SK-N-SH treated with all-trans-retinoic acid at 6 μM for 48 hours (cell line): ENCODE measurements at regions not wholly inside any gene's neighbourhood (a gene's known extent, or its start where the extent isn't known, plus 50 kb on each side); places are given as distances from the start of the nearest gene placed in this dataset.

Experiments used
- ATAC-seq: fragments of 200-7000 bp; cut with Tn5 transposase; 3 replicates; pipeline ENCODE4 v1.9.1; 2020; ENCODE audit warnings: mild to moderate bottlenecking, moderate library complexity
- ARNTL ChIP-seq: fragments of 450-650 bp; formaldehyde crosslinking; IDR thresholded peaks from 2 replicates; pipeline ENCODE4 v1.5.0; 2020; ENCODE audit warnings: low read depth, mild to moderate bottlenecking, moderate library complexity, borderline replicate concordance
- BACH2 ChIP-seq: fragments of 250-450 bp; sonication (Bioruptor Pico); IDR thresholded peaks from 2 replicates; pipeline ENCODE4 v1.9.0; 2021; ENCODE audit warnings: mild to moderate bottlenecking, borderline replicate concordance
- CSDC2 ChIP-seq: fragments of 250-450 bp; sonication (Bioruptor Pico); IDR thresholded peaks from 2 replicates; pipeline ENCODE4 v1.5.0; 2020; ENCODE audit warnings: mild to moderate bottlenecking, moderate library complexity
- ESRRG ChIP-seq: fragments of 250-450 bp; sonication (Bioruptor Pico); IDR thresholded peaks from 2 replicates; pipeline ENCODE4 v1.6.1; 2021; ENCODE audit warnings: mild to moderate bottlenecking
- GLIS3 ChIP-seq: fragments of 250-450 bp; sonication (Bioruptor Pico); IDR thresholded peaks from 2 replicates; pipeline ENCODE4 v1.5.0; 2020; ENCODE audit warnings: mild to moderate bottlenecking, moderate library complexity
- ISL1 ChIP-seq: fragments of 250-450 bp; sonication (Bioruptor Pico); IDR thresholded peaks from 2 replicates; pipeline ENCODE4 v2.1.2; 2022; ENCODE audit warnings: mild to moderate bottlenecking, moderate library complexity
- RARB ChIP-seq: fragments of 250-450 bp; sonication (Bioruptor Pico); IDR thresholded peaks from 2 replicates; pipeline ENCODE4 v1.8.0; 2021; ENCODE audit warnings: mild to moderate bottlenecking, moderate library complexity
- TCF4 ChIP-seq: fragments of 250-450 bp; sonication (Bioruptor Pico); IDR thresholded peaks from 2 replicates; pipeline ENCODE4 v1.8.0; 2021; ENCODE audit warnings: mild to moderate bottlenecking, moderate library complexity, borderline replicate concordance
- TOX ChIP-seq: fragments of 250-450 bp; sonication (Bioruptor Pico); IDR thresholded peaks from 2 replicates; pipeline ENCODE4 v1.8.0; 2021; ENCODE audit warnings: mild to moderate bottlenecking, moderate library complexity, borderline replicate concordance
- ZC3H10 ChIP-seq: fragments of 250-450 bp; sonication (Bioruptor Pico); IDR thresholded peaks from 2 replicates; pipeline ENCODE4 v1.5.1; 2021; ENCODE audit warnings: mild to moderate bottlenecking, moderate library complexity
- ZFP3 ChIP-seq: fragments of 250-450 bp; sonication (Bioruptor Pico); IDR thresholded peaks from 2 replicates; pipeline ENCODE4 v1.5.0; 2020; ENCODE audit warnings: mild to moderate bottlenecking, moderate library complexity
- ZFP30 ChIP-seq: fragments of 450-650 bp; formaldehyde crosslinking; IDR thresholded peaks from 2 replicates; pipeline ENCODE4 v1.5.0; 2022; ENCODE audit warnings: mild to moderate bottlenecking, moderate library complexity
- ZNF565 ChIP-seq: fragments of 450-650 bp; formaldehyde crosslinking; conservative IDR thresholded peaks from 2 replicates; pipeline ENCODE4 v1.5.0; 2020; ENCODE audit warnings: low read depth, mild to moderate bottlenecking, moderate library complexity
- ZNF70 ChIP-seq: fragments of 450-650 bp; formaldehyde crosslinking; IDR thresholded peaks from 2 replicates; pipeline ENCODE4 v1.5.0; 2020; ENCODE audit warnings: mild to moderate bottlenecking, moderate library complexity
- ZNF8 ChIP-seq: fragments of 450-650 bp; formaldehyde crosslinking; IDR thresholded peaks from 2 replicates; pipeline ENCODE4 v1.5.0; 2020; ENCODE audit warnings: mild to moderate bottlenecking, moderate library complexity
- TF ChIP-seq, protein P1 (sequence below): fragments of 250-450 bp; sonication (Bioruptor Pico); IDR thresholded peaks from 2 replicates; pipeline ENCODE4 v1.5.1; 2021; ENCODE audit warnings: mild to moderate bottlenecking, moderate library complexity
- TF ChIP-seq, protein P2 (sequence below): fragments of 250-450 bp; sonication (Bioruptor Pico); IDR thresholded peaks from 2 replicates; pipeline ENCODE4 v1.5.1; 2020; ENCODE audit warnings: low read depth, mild to moderate bottlenecking, moderate library complexity
- TF ChIP-seq, protein P3 (sequence below): fragments of 250-450 bp; sonication (Bioruptor Pico); IDR thresholded peaks from 2 replicates; pipeline ENCODE4 v1.8.0; 2021; ENCODE audit warnings: low read depth, mild to moderate bottlenecking, moderate library complexity, borderline replicate concordance
- TF ChIP-seq, protein P4 (sequence below): fragments of 250-450 bp; sonication (Bioruptor Pico); IDR thresholded peaks from 2 replicates; pipeline ENCODE4 v1.8.0; 2020; ENCODE audit warnings: mild to moderate bottlenecking, moderate library complexity, borderline replicate concordance
- TF ChIP-seq, protein P5 (sequence below): fragments of 250-450 bp; sonication (Bioruptor Pico); IDR thresholded peaks from 2 replicates; pipeline ENCODE4 v1.5.0; 2020; ENCODE audit warnings: mild to moderate bottlenecking, moderate library complexity

DNA sequence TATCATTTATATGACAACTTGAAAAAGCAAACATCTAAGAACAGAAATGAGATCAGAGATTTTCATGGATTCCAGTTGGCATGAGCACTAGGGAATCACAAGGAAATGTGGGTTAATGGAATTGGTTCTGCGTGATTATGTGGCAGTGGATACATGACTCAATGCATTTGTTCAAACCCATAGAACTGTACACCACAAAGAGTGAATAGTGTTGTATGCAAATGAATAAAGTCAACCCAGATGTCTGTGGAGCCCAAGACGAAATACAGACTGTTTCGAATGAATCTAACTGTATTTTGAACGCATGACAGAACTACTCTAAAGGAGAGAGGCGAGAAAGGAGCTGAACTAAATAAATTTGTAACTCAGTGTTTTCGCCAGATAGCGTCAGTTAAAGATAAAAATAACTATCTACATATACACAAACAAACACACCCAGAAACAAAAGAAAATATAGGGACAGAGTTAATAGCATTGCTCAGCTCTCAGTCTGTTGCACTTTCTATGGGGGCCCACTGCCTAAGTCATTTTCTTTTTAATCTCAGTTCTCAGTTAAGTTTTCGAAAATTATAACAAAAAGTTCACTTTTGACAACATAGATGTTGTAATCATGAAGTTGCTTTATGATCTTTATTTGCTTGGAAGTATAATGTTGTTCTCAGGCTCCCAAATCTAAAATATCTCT, 636.7 kb upstream of the SEMA3D start:
- no peak for ATAC-seq
- TF ChIP-seq, protein P1, sequence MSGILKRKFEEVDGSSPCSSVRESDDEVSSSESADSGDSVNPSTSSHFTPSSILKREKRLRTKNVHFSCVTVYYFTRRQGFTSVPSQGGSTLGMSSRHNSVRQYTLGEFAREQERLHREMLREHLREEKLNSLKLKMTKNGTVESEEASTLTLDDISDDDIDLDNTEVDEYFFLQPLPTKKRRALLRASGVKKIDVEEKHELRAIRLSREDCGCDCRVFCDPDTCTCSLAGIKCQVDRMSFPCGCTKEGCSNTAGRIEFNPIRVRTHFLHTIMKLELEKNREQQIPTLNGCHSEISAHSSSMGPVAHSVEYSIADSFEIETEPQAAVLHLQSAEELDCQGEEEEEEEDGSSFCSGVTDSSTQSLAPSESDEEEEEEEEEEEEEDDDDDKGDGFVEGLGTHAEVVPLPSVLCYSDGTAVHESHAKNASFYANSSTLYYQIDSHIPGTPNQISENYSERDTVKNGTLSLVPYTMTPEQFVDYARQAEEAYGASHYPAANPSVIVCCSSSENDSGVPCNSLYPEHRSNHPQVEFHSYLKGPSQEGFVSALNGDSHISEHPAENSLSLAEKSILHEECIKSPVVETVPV (CRISPR knock-in tag): no peak
- TF ChIP-seq, all 23 proteins: peak for 0

DNA sequence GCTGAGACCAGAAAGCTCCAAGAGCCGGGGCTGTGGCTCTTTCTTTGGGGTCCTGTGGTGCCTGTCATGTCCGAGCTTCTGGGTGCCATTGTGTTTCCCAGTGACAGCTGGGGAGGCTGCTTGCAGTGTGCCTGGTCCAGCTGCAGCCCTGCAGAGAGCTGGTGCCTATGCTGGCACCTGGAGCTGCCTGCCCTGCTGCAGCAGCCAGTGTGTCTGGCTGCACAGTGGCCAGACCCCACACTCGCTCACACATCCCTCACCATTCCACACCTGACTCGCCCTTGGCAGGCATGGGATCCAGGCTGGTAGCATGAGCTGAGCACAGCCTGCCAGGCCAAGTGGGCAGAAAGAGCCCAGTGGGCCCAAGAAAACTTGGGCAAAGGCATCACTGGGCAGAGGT, 635.1 kb upstream of the SEMA3D start:
- TF ChIP-seq, protein P2, sequence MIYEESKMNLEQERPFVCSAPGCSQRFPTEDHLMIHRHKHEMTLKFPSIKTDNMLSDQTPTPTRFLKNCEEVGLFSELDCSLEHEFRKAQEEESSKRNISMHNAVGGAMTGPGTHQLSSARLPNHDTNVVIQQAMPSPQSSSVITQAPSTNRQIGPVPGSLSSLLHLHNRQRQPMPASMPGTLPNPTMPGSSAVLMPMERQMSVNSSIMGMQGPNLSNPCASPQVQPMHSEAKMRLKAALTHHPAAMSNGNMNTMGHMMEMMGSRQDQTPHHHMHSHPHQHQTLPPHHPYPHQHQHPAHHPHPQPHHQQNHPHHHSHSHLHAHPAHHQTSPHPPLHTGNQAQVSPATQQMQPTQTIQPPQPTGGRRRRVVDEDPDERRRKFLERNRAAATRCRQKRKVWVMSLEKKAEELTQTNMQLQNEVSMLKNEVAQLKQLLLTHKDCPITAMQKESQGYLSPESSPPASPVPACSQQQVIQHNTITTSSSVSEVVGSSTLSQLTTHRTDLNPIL (CRISPR knock-in tag): no peak
- TF ChIP-seq CSDC2 (CRISPR knock-in tag): no peak
- no peak for TF ChIP-seq ESRRG (CRISPR knock-in tag)
- TF ChIP-seq ZNF565 (CRISPR knock-in tag): no peak
- no peak for TF ChIP-seq ISL1 (CRISPR knock-in tag)
- no peak for TF ChIP-seq ZNF70
- TF ChIP-seq ARNTL (CRISPR knock-in tag): no peak
- no peak for TF ChIP-seq GLIS3
- TF ChIP-seq TCF4 (CRISPR knock-in tag): no peak
- TF ChIP-seq, protein P3, sequence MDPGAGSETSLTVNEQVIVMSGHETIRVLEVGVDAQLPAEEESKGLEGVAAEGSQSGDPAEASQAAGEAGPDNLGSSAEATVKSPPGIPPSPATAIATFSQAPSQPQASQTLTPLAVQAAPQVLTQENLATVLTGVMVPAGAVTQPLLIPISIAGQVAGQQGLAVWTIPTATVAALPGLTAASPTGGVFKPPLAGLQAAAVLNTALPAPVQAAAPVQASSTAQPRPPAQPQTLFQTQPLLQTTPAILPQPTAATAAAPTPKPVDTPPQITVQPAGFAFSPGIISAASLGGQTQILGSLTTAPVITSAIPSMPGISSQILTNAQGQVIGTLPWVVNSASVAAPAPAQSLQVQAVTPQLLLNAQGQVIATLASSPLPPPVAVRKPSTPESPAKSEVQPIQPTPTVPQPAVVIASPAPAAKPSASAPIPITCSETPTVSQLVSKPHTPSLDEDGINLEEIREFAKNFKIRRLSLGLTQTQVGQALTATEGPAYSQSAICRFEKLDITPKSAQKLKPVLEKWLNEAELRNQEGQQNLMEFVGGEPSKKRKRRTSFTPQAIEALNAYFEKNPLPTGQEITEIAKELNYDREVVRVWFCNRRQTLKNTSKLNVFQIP (CRISPR knock-in tag): no peak
- no peak for TF ChIP-seq ZC3H10 (CRISPR knock-in tag)
- TF ChIP-seq ZFP3: no peak
- TF ChIP-seq, protein P4, sequence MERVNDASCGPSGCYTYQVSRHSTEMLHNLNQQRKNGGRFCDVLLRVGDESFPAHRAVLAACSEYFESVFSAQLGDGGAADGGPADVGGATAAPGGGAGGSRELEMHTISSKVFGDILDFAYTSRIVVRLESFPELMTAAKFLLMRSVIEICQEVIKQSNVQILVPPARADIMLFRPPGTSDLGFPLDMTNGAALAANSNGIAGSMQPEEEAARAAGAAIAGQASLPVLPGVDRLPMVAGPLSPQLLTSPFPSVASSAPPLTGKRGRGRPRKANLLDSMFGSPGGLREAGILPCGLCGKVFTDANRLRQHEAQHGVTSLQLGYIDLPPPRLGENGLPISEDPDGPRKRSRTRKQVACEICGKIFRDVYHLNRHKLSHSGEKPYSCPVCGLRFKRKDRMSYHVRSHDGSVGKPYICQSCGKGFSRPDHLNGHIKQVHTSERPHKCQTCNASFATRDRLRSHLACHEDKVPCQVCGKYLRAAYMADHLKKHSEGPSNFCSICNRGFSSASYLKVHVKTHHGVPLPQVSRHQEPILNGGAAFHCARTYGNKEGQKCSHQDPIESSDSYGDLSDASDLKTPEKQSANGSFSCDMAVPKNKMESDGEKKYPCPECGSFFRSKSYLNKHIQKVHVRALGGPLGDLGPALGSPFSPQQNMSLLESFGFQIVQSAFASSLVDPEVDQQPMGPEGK (CRISPR knock-in tag): no peak
- no peak for TF ChIP-seq RARB
- no peak for TF ChIP-seq ZNF8 (CRISPR knock-in tag)
- TF ChIP-seq BACH2 (CRISPR knock-in tag): no peak
- no peak for TF ChIP-seq TOX
- TF ChIP-seq, protein P5, sequence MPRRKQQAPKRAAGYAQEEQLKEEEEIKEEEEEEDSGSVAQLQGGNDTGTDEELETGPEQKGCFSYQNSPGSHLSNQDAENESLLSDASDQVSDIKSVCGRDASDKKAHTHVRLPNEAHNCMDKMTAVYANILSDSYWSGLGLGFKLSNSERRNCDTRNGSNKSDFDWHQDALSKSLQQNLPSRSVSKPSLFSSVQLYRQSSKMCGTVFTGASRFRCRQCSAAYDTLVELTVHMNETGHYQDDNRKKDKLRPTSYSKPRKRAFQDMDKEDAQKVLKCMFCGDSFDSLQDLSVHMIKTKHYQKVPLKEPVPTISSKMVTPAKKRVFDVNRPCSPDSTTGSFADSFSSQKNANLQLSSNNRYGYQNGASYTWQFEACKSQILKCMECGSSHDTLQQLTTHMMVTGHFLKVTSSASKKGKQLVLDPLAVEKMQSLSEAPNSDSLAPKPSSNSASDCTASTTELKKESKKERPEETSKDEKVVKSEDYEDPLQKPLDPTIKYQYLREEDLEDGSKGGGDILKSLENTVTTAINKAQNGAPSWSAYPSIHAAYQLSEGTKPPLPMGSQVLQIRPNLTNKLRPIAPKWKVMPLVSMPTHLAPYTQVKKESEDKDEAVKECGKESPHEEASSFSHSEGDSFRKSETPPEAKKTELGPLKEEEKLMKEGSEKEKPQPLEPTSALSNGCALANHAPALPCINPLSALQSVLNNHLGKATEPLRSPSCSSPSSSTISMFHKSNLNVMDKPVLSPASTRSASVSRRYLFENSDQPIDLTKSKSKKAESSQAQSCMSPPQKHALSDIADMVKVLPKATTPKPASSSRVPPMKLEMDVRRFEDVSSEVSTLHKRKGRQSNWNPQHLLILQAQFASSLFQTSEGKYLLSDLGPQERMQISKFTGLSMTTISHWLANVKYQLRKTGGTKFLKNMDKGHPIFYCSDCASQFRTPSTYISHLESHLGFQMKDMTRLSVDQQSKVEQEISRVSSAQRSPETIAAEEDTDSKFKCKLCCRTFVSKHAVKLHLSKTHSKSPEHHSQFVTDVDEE: no peak
- no peak for TF ChIP-seq ZFP30
- TF ChIP-seq, protein P1 (CRISPR knock-in tag): no peak
- no peak for ATAC-seq
